H1 (cell line): ENCODE measurements at regions not wholly inside any gene's neighbourhood (a gene's known extent, or its start where the extent isn't known, plus 50 kb on each side); places are given as distances from the start of the nearest gene placed in this dataset.
"Not testable (repeated sequence)": the region's sequence is repeated elsewhere in the genome, so short reads cannot be mapped to it uniquely, and the experiment has no call there.

Experiments used
- CTCF ChIA-PET: fragments of 300-600 bp; sonication (Branson Sonifier 250); formaldehyde crosslinking; loops from one replicate; lab custom pipeline; 2021; ENCODE audit not compliant: partially characterized antibody; lab: Charles Lee
- POLR2A ChIA-PET: fragments of 300-600 bp; sonication (Branson Sonifier 250); formaldehyde crosslinking; loops from one replicate; lab custom pipeline; 2021; ENCODE audit warnings: inconsistent platforms; ENCODE audit not compliant: partially characterized antibody; lab: Charles Lee
- DNase-seq, 2 experiments: peaks; one replicate each; pipeline versions ENCODE4 v3.0.0 to v3.0.0-alpha.2; 2010 to 2022; ENCODE audit warnings: low spot score in 2 of 2, low read depth in 1 of 2, mixed read lengths in 1 of 2
- FAIRE-seq: peaks from 2 replicates; lab custom pipeline; 2011; peaks lifted over from hg19 to GRCh38; lab: Jason Lieb, UNC
- H2AFZ ChIP-seq: 2 replicates; pipeline ENCODE4 v1.8.1; 2012; ENCODE audit warnings: low read length, inconsistent platforms
- H2AK5ac ChIP-seq: 2 replicates; pipeline ENCODE4 v1.6.1; 2013; ENCODE audit warnings: low read depth, low read length
- H2BK120ac ChIP-seq: replicated peaks from 2 replicates; pipeline ENCODE3; 2013; ENCODE audit warnings: low read depth, low read length, inconsistent platforms
- H2BK12ac ChIP-seq: 2 replicates; pipeline ENCODE4 v1.6.1; 2013; ENCODE audit warnings: low read depth, low read length
- H2BK15ac ChIP-seq: 2 replicates; pipeline ENCODE4 v1.6.1; 2013; ENCODE audit warnings: low read length
- H2BK20ac ChIP-seq: 2 replicates; pipeline ENCODE4 v1.6.1; 2013; ENCODE audit warnings: low read length
- H2BK5ac ChIP-seq: 2 replicates; pipeline ENCODE4 v1.6.1; 2013; ENCODE audit warnings: low read depth, low read length
- H3K14ac ChIP-seq: 2 replicates; pipeline ENCODE4 v1.6.1; 2013; ENCODE audit warnings: inconsistent platforms; ENCODE audit not compliant: insufficient read length
- H3K18ac ChIP-seq: 2 replicates; pipeline ENCODE4 v1.6.1; 2013; ENCODE audit warnings: low read length; ENCODE audit errors: extremely low read depth
- H3K23ac ChIP-seq: 2 replicates; pipeline ENCODE4 v1.6.1; 2013; ENCODE audit warnings: inconsistent platforms; ENCODE audit not compliant: insufficient read length
- H3K23me2 ChIP-seq: 2 replicates; pipeline ENCODE4 v1.6.1; 2013; ENCODE audit warnings: low read depth, low read length
- H3K27ac ChIP-seq: 2 replicates; pipeline ENCODE4 v1.6.1; 2011; ENCODE audit warnings: low read depth, low read length, inconsistent platforms
- H3K27me3 ChIP-seq, 4 experiments: replicated peaks in 1 of 4; 1 replicate in 1 of 4; 2 replicates in 3 of 4; pipeline versions ENCODE4 v1.6.1 to v1.8.1; 2011 to 2013; ENCODE audit warnings: low read length in 3 of 4, mild to moderate bottlenecking in 3 of 4, inconsistent platforms in 2 of 4, mixed read lengths in 2 of 4, moderate library complexity in 1 of 4; ENCODE audit not compliant: control insufficient read depth in 3 of 4, insufficient read depth in 3 of 4; ENCODE audit errors: extremely low read depth in 1 of 4
- H3K36me3 ChIP-seq, 4 experiments: 2 replicates each; pipeline versions ENCODE4 v1.6.1 to v1.8.1; 2011 to 2013; ENCODE audit warnings: mild to moderate bottlenecking in 4 of 4, low read length in 3 of 4, moderate library complexity in 2 of 4, control low read depth in 1 of 4, inconsistent platforms in 1 of 4; ENCODE audit not compliant: insufficient read depth in 4 of 4, control insufficient read depth in 2 of 4
- H3K4ac ChIP-seq: replicated peaks from 2 replicates; pipeline ENCODE3; 2013; ENCODE audit warnings: low read length, low read depth, mixed read lengths, inconsistent platforms; ENCODE audit not compliant: insufficient read length
- H3K4me1 ChIP-seq, 4 experiments: replicated peaks in 1 of 4; 1 replicate in 1 of 4; 2 replicates in 3 of 4; pipeline versions ENCODE4 v1.6.1 to v1.8.1; 2011 to 2013; ENCODE audit warnings: low read length in 3 of 4, inconsistent platforms in 2 of 4, mixed read lengths in 1 of 4; ENCODE audit not compliant: insufficient read depth in 4 of 4, control insufficient read depth in 3 of 4
- H3K4me2 ChIP-seq, 2 experiments: 2 replicates each; pipeline versions ENCODE4 v1.6.1 to v1.8.1; 2011 to 2013; ENCODE audit warnings: low read depth in 2 of 2, low read length in 2 of 2, control low read depth in 1 of 2, inconsistent platforms in 1 of 2, mild to moderate bottlenecking in 1 of 2; ENCODE audit not compliant: insufficient read depth in 1 of 2
- H3K4me3 ChIP-seq, 4 experiments: fragments of 200-600, 300-600 bp in 1 of 4; sonication (generic), shearing (Covaris generic), sonication (Bioruptor Twin) in 1 of 4; 2 replicates each; pipeline versions ENCODE4 v1.5.1 to v1.8.1; 2011 to 2016; ENCODE audit warnings: low read length in 4 of 4, low read depth in 3 of 4, control low read depth in 2 of 4, inconsistent platforms in 2 of 4, mild to moderate bottlenecking in 2 of 4, mixed read lengths in 1 of 4, moderate library complexity in 1 of 4; ENCODE audit not compliant: insufficient read depth in 2 of 4; ENCODE audit errors: extremely low read depth in 1 of 4
- H3K56ac ChIP-seq: replicated peaks from 2 replicates; pipeline ENCODE3; 2013; ENCODE audit warnings: low read depth, mild to moderate bottlenecking, mixed read lengths, low read length, inconsistent platforms; ENCODE audit not compliant: insufficient read length
- H3K79me1 ChIP-seq: 2 replicates; pipeline ENCODE4 v1.6.1; 2013; ENCODE audit warnings: low read depth, low read length, control low read depth
- H3K79me2 ChIP-seq, 2 experiments: 2 replicates each; pipeline versions ENCODE4 v1.6.1 to v1.8.1; 2012 to 2013; ENCODE audit warnings: low read length in 2 of 2, mild to moderate bottlenecking in 2 of 2, inconsistent platforms in 1 of 2; ENCODE audit not compliant: insufficient read depth in 2 of 2, control insufficient read depth in 1 of 2
- H3K9ac ChIP-seq, 4 experiments: replicated peaks in 1 of 4; 1 replicate in 1 of 4; 2 replicates in 3 of 4; pipeline versions ENCODE4 v1.6.1 to v1.8.1; 2011 to 2013; ENCODE audit warnings: low read depth in 3 of 4, low read length in 3 of 4, control low read depth in 2 of 4, mild to moderate bottlenecking in 2 of 4, moderate library complexity in 2 of 4, inconsistent platforms in 1 of 4; ENCODE audit errors: extremely low read depth in 1 of 4
- H3K9me3 ChIP-seq, 2 experiments: 2 replicates each; pipeline versions ENCODE4 v1.6.1 to v1.8.1; 2012 to 2013; ENCODE audit warnings: mild to moderate bottlenecking in 2 of 2, moderate library complexity in 2 of 2, control low read depth in 1 of 2, inconsistent platforms in 1 of 2, low read depth in 1 of 2, low read length in 1 of 2, mixed read lengths in 1 of 2; ENCODE audit not compliant: insufficient read depth in 2 of 2
- H4K20me1 ChIP-seq, 2 experiments: replicated peaks in 1 of 2; 2 replicates each; pipeline versions ENCODE3 to v1.8.1; 2011 to 2013; ENCODE audit warnings: inconsistent platforms in 2 of 2, low read length in 2 of 2, mild to moderate bottlenecking in 1 of 2; ENCODE audit not compliant: insufficient read depth in 2 of 2, control insufficient read depth in 1 of 2
- H4K5ac ChIP-seq: 2 replicates; pipeline ENCODE4 v1.6.1; 2013; ENCODE audit warnings: low read length, low read depth, mixed read lengths, inconsistent platforms; ENCODE audit not compliant: insufficient read length
- H4K8ac ChIP-seq: 2 replicates; pipeline ENCODE4 v1.8.0; 2013; ENCODE audit warnings: mild to moderate bottlenecking, moderate library complexity, low read length, inconsistent platforms; ENCODE audit not compliant: insufficient read depth; ENCODE audit errors: extremely low read depth
- H4K91ac ChIP-seq: replicated peaks from 2 replicates; pipeline ENCODE3; 2013; ENCODE audit warnings: low read length, mixed read lengths, inconsistent platforms; ENCODE audit not compliant: insufficient read length
- CTBP2 ChIP-seq: IDR thresholded peaks from 2 replicates; pipeline ENCODE4 v1.7.0; 2011; ENCODE audit warnings: borderline replicate concordance, mild to moderate bottlenecking, moderate library complexity, mixed read lengths, low read length; ENCODE audit not compliant: insufficient read depth, insufficient read length
- MAX ChIP-seq: IDR thresholded peaks from 2 replicates; pipeline ENCODE4 v1.6.1; 2012; ENCODE audit warnings: inconsistent platforms
- RXRA ChIP-seq: IDR thresholded peaks from 2 replicates; pipeline ENCODE4 v1.6.1; 2011; ENCODE audit warnings: low read depth, mild to moderate bottlenecking, low read length, moderate library complexity; ENCODE audit not compliant: insufficient read depth
- WGBS, 2 experiments: shearing (Covaris generic) in 1 of 2; methylation state at CpG; one replicate each; pipeline versions ENCODE4 v1.1.6 to v1.1.7; 2013 to 2015; ENCODE audit warnings: low lambda C conversion rate in 2 of 2, mixed read lengths in 2 of 2, inconsistent platforms in 1 of 2, low coverage in 1 of 2, missing lambda C conversion rate in 1 of 2; ENCODE audit not compliant: insufficient replicate concordance in 2 of 2, insufficient coverage in 1 of 2, insufficient read length in 1 of 2; ENCODE audit errors: extremely low coverage in 1 of 2, missing lambda C conversion rate in 1 of 2; 5-methylcytosine and 5-hydroxymethylcytosine counted together

DNA sequence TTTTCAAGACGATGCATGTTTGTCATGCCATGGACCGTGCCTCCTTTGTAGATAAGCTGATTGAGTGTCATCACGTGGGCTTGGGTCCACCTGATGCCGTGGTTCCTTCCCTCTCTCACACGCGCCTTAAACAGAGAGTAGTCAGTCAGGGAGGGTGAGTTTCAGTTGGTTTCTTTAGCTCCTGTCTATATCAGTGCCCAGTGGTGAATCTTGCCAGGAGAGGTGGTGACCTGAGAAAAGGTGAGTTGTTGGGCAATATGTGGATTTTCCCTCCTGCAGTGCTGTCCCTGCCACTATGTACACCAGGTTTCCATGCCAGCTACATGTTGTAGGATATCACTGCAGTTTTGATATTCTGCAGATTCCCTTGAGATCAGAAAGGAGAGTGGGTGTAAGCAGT, 129.7 kb downstream of the LAT start (continued):
- TF ChIP-seq RXRA: no peak
- no peak for TF ChIP-seq CTBP2
- TF ChIP-seq MAX: no peak
- TF ChIP-seq, all 59 proteins: peak for 0

DNA sequence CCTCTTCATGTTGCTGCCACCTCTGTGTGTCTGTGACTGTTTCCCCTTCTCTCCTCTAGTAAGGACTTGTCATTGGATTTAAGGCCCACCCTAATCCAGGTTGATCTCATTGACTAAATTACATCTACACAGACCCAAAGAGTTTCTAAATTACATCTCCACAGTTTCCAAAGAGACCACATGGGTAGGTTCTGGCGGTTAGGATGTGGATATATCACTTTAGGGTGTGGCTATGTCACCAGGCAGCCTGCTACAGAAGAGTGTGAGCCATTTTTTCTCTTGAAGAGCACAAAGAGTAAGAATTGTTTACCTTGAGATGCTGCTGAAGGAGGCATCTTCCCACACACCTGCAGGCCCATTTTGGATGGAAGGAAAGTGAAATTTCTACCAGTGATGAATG, 128.6 kb downstream of the LAT start:
- H3K9me3 ChIP-seq, H3K27ac ChIP-seq, H3K9ac ChIP-seq, H3K4me2 ChIP-seq, H3K23me2 ChIP-seq, H3K79me1 ChIP-seq, FAIRE-seq, POLR2A ChIA-PET, H3K79me2 ChIP-seq, H4K5ac ChIP-seq, H4K8ac ChIP-seq, H2BK15ac ChIP-seq, H2AFZ ChIP-seq, DNase-seq, H3K56ac ChIP-seq, CTCF ChIA-PET, H3K36me3 ChIP-seq, H4K20me1 ChIP-seq, H3K27me3 ChIP-seq, H2BK5ac ChIP-seq, H3K4me1 ChIP-seq, H3K4ac ChIP-seq, H2BK120ac ChIP-seq, H2BK20ac ChIP-seq, H4K91ac ChIP-seq, H2AK5ac ChIP-seq, H3K4me3 ChIP-seq, H3K18ac ChIP-seq, H2BK12ac ChIP-seq, H3K14ac ChIP-seq, H3K23ac ChIP-seq: not testable (repeated sequence)
- WGBS, 2 experiments: 83% methylated on average over 1 of the region's 1 CpG; no CpG with 5 or more reads in 1 of the 2 experiments
